H9 (cell line): ENCODE measurements at regions not wholly inside any gene's neighbourhood (a gene's known extent, or its start where the extent isn't known, plus 50 kb on each side); places are given as distances from the start of the nearest gene placed in this dataset.

ENCODE experiments used
- DNase-seq: peaks from one replicate; pipeline ENCODE4 v3.0.0-alpha.2; 2017
- H2AFZ ChIP-seq: one replicate; pipeline ENCODE4 v1.6.1; 2013; ENCODE audit warnings: mild to moderate bottlenecking, low read length, control low read depth, moderate library complexity
- H2AK5ac ChIP-seq: 2 replicates; pipeline ENCODE4 v1.6.1; 2013; ENCODE audit warnings: low read length, control low read depth, mixed read lengths; ENCODE audit not compliant: insufficient read length
- H2BK120ac ChIP-seq: one replicate; pipeline ENCODE4 v1.6.1; 2013; ENCODE audit warnings: low read depth, mild to moderate bottlenecking, low read length, control low read depth, inconsistent platforms; ENCODE audit not compliant: poor library complexity, severe bottlenecking
- H2BK12ac ChIP-seq: 2 replicates; pipeline ENCODE4 v1.6.1; 2013; ENCODE audit warnings: low read length, control low read depth, mixed read lengths, low read depth; ENCODE audit not compliant: insufficient read length
- H2BK15ac ChIP-seq: 2 replicates; pipeline ENCODE4 v1.6.1; 2013; ENCODE audit warnings: low read depth, low read length, control low read depth
- H2BK20ac ChIP-seq: one replicate; pipeline ENCODE4 v1.6.1; 2013; ENCODE audit warnings: low read depth, mild to moderate bottlenecking, low read length, control low read depth, inconsistent platforms; ENCODE audit not compliant: poor library complexity, severe bottlenecking
- H2BK5ac ChIP-seq: 2 replicates; pipeline ENCODE4 v1.6.1; 2013; ENCODE audit warnings: low read length, control low read depth, mixed read lengths; ENCODE audit not compliant: insufficient read length
- H3K14ac ChIP-seq: 2 replicates; pipeline ENCODE4 v1.6.1; 2013; ENCODE audit warnings: low read length, control low read depth; ENCODE audit not compliant: insufficient read depth
- H3K18ac ChIP-seq: 2 replicates; pipeline ENCODE4 v1.6.1; 2013; ENCODE audit warnings: low read depth, mild to moderate bottlenecking, mixed read lengths, low read length, control low read depth; ENCODE audit not compliant: insufficient read length
- H3K23ac ChIP-seq: 2 replicates; pipeline ENCODE4 v1.6.1; 2013; ENCODE audit warnings: low read length, control low read depth, mixed read lengths, low read depth; ENCODE audit not compliant: insufficient read length
- H3K23me2 ChIP-seq: 2 replicates; pipeline ENCODE4 v1.6.1; 2013; ENCODE audit warnings: low read depth, mild to moderate bottlenecking, mixed read lengths, low read length, control low read depth; ENCODE audit not compliant: insufficient read length, poor library complexity, severe bottlenecking
- H3K27ac ChIP-seq: 2 replicates; pipeline ENCODE4 v1.5.1; 2013; ENCODE audit warnings: low read length, control low read depth, mixed read lengths, low read depth; ENCODE audit not compliant: insufficient read length
- H3K27me3 ChIP-seq: 2 replicates; pipeline ENCODE4 v1.6.1; 2013; ENCODE audit warnings: low read length, control low read depth, inconsistent platforms; ENCODE audit not compliant: insufficient read depth
- H3K4ac ChIP-seq: 2 replicates; pipeline ENCODE4 v1.6.1; 2013; ENCODE audit warnings: low read depth, mild to moderate bottlenecking, control low read depth, inconsistent platforms, low read length, moderate library complexity
- H3K4me1 ChIP-seq: 2 replicates; pipeline ENCODE4 v1.6.1; 2013; ENCODE audit warnings: low read length, control low read depth, inconsistent platforms; ENCODE audit not compliant: insufficient read depth
- H3K4me2 ChIP-seq: 2 replicates; pipeline ENCODE4 v1.6.1; 2013; ENCODE audit warnings: low read length, control low read depth, mixed read lengths; ENCODE audit not compliant: insufficient read length, insufficient read depth
- H3K56ac ChIP-seq: 2 replicates; pipeline ENCODE4 v1.6.1; 2013; ENCODE audit warnings: low read depth, mild to moderate bottlenecking, mixed read lengths, low read length, control low read depth; ENCODE audit not compliant: insufficient read length
- H3K79me1 ChIP-seq: 2 replicates; pipeline ENCODE4 v1.6.1; 2013; ENCODE audit warnings: low read depth, mild to moderate bottlenecking, moderate library complexity, low read length, control low read depth, inconsistent platforms; ENCODE audit not compliant: insufficient read depth, poor library complexity, severe bottlenecking
- H3K79me2 ChIP-seq: 2 replicates; pipeline ENCODE4 v1.6.1; 2013; ENCODE audit warnings: low read length, control low read depth, inconsistent platforms; ENCODE audit not compliant: insufficient read depth
- H3K9ac ChIP-seq: 2 replicates; pipeline ENCODE4 v1.6.1; 2013; ENCODE audit warnings: low read length, control low read depth, mixed read lengths; ENCODE audit not compliant: insufficient read length; ENCODE audit errors: extremely low read depth
- H3K9me3 ChIP-seq: one replicate; pipeline ENCODE4 v1.6.1; 2013; ENCODE audit warnings: low read depth, low read length, inconsistent platforms; ENCODE audit not compliant: control insufficient read depth
- H3T11ph ChIP-seq: one replicate; pipeline ENCODE4 v1.6.1; 2013; ENCODE audit warnings: mild to moderate bottlenecking, low read length, control low read depth, inconsistent platforms
- H4K20me1 ChIP-seq: one replicate; pipeline ENCODE4 v1.6.1; 2013; ENCODE audit not compliant: control insufficient read depth, insufficient read length, insufficient read depth
- H4K5ac ChIP-seq: 2 replicates; pipeline ENCODE4 v1.6.1; 2013; ENCODE audit warnings: low read depth, mild to moderate bottlenecking, mixed read lengths, low read length, control low read depth; ENCODE audit not compliant: insufficient read length
- H4K8ac ChIP-seq: replicated peaks from 2 replicates; pipeline ENCODE4 v1.6.1; 2013; ENCODE audit warnings: low read length, control low read depth, mixed read lengths, low read depth; ENCODE audit not compliant: insufficient read length
- H4K91ac ChIP-seq: 2 replicates; pipeline ENCODE4 v1.6.1; 2013; ENCODE audit warnings: low read depth, mild to moderate bottlenecking, moderate library complexity, mixed read lengths, low read length, control low read depth; ENCODE audit not compliant: insufficient read length
- H3K27ac Mint-ChIP-seq, 3 experiments: 2 replicates in 2 of 3; 3 replicates in 1 of 3; pipeline ENCODE4 v1.8.0; 2020 to 2021; ENCODE audit warnings: mixed read lengths in 3 of 3, mild to moderate bottlenecking in 1 of 3, moderate library complexity in 1 of 3
- H3K27me3 Mint-ChIP-seq: 2 replicates; pipeline ENCODE4 v1.8.0; 2021; ENCODE audit warnings: low read depth, mild to moderate bottlenecking, moderate library complexity, mixed read lengths
- H3K36me3 Mint-ChIP-seq, 3 experiments: 2 replicates in 2 of 3; 3 replicates in 1 of 3; pipeline ENCODE4 v1.8.0; 2020 to 2021; ENCODE audit warnings: low read depth in 3 of 3, mixed read lengths in 3 of 3; ENCODE audit not compliant: insufficient read depth in 1 of 3
- H3K4me1 Mint-ChIP-seq, 2 experiments: 2 replicates each; pipeline ENCODE4 v1.8.0; 2020; ENCODE audit warnings: mixed read lengths in 2 of 2
- H3K4me3 Mint-ChIP-seq, 2 experiments: 2 replicates in 1 of 2; 3 replicates in 1 of 2; pipeline ENCODE4 v1.8.0; 2020 to 2021; ENCODE audit warnings: mild to moderate bottlenecking in 2 of 2, mixed read lengths in 2 of 2, moderate library complexity in 1 of 2
- H3K9me3 Mint-ChIP-seq, 2 experiments: 2 replicates in 1 of 2; 3 replicates in 1 of 2; pipeline ENCODE4 v1.8.0; 2020; ENCODE audit warnings: mild to moderate bottlenecking in 2 of 2, mixed read lengths in 2 of 2, moderate library complexity in 1 of 2
- WGBS: extraction: QIAGEN DNeasy Blood & Tissue Kit; methylation state at CpG from one replicate; pipeline ENCODE4 v1.1.7; 2013; ENCODE audit warnings: missing lambda C conversion rate, low lambda C conversion rate, mixed read lengths; ENCODE audit not compliant: insufficient read length; ENCODE audit errors: extremely low coverage; 5-methylcytosine and 5-hydroxymethylcytosine counted together
- TF ChIP-seq, protein P1 (sequence below): fragments of 200-600 bp; sonication (generic); conservative IDR thresholded peaks from 3 replicates; pipeline ENCODE4 v1.8.0; 2021; ENCODE audit warnings: antibody characterized with exemption, mild to moderate bottlenecking

DNA sequence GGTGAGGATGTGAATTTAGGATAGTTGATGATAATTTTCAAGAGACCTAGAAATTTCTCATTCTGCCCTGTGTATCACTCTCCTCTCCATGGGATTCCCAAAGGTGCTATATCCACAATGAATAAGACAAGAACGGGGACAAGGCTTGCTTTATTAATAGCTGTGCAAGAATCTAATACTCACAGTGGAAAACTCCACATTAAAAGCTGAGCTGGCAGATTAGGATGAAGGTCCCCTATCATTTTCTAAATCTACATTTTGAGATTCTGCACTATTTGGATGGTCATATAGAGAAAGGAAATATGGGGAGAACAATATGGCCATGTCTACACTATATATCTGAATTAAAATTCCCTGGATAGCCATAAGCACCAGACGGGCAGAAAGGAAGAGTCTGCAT, 411.0 kb upstream of the TGFBR2 start:
- H2BK15ac ChIP-seq, result no peak overlapping the region
- H2BK20ac ChIP-seq, result no peak overlapping the region
- WGBS, result no CpG with 5 or more reads among the region's 2 CpGs

More for the DNA sequence above, 411.0 kb upstream of the TGFBR2 start:
- H4K5ac ChIP-seq, result no peak overlapping the region
- no peak overlapping the region for H4K91ac ChIP-seq
- H4K8ac ChIP-seq, result no peak overlapping the region
- Mint-ChIP-seq H3K27ac (no peak overlapping the region), H3K36me3 (no peaks in the 10 kb centered on the region), H3K27me3 (no peaks in the 10 kb centered on the region; the same call in 1 of the 2 replicates), H3K4me1 (peaks cover 0 to 4% of the 10 kb centered on the region in 2 experiments; a peak in 2 of 4 replicates), H3K9me3 (0 out of 5 replicates have a peak, but pooled peaks cover 0 to under 1% of the 10 kb centered on the region in 2 experiments), H3K4me3 (no peak overlapping the region)
- no peaks in the 10 kb centered on the region for H3K23me2 ChIP-seq
- no peak overlapping the region for H3T11ph ChIP-seq
- no peaks in the 10 kb centered on the region for H3K79me2 ChIP-seq
- no peaks in the 10 kb centered on the region for H3K27me3 ChIP-seq
- TF ChIP-seq, protein P1, sequence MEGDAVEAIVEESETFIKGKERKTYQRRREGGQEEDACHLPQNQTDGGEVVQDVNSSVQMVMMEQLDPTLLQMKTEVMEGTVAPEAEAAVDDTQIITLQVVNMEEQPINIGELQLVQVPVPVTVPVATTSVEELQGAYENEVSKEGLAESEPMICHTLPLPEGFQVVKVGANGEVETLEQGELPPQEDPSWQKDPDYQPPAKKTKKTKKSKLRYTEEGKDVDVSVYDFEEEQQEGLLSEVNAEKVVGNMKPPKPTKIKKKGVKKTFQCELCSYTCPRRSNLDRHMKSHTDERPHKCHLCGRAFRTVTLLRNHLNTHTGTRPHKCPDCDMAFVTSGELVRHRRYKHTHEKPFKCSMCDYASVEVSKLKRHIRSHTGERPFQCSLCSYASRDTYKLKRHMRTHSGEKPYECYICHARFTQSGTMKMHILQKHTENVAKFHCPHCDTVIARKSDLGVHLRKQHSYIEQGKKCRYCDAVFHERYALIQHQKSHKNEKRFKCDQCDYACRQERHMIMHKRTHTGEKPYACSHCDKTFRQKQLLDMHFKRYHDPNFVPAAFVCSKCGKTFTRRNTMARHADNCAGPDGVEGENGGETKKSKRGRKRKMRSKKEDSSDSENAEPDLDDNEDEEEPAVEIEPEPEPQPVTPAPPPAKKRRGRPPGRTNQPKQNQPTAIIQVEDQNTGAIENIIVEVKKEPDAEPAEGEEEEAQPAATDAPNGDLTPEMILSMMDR, result no peak
- H3K9ac ChIP-seq, result no peak overlapping the region
- H3K18ac ChIP-seq, result no peak overlapping the region
- H2BK12ac ChIP-seq, result no peak overlapping the region
- no peaks in the 10 kb centered on the region for H3K9me3 ChIP-seq
- H2BK120ac ChIP-seq, result no peak overlapping the region
- no peak overlapping the region for H3K4me2 ChIP-seq
- H2AFZ ChIP-seq, result no peak overlapping the region
- no peak overlapping the region for H3K14ac ChIP-seq
- no peak overlapping the region for H2BK5ac ChIP-seq
- H3K79me1 ChIP-seq, result no peaks in the 10 kb centered on the region
- no peak for DNase-seq
- H3K23ac ChIP-seq, result no peak overlapping the region
- no peak overlapping the region for H2AK5ac ChIP-seq
- no peak overlapping the region for H3K56ac ChIP-seq
- H3K4ac ChIP-seq, result no peak overlapping the region
- H3K27ac ChIP-seq, result no peak overlapping the region
- H4K20me1 ChIP-seq, result no peaks in the 10 kb centered on the region
- H3K4me1 ChIP-seq, result no peaks in the 10 kb centered on the region
